Mammary epithelial cell (primary cell): ENCODE measurements at regions not wholly inside any gene's neighbourhood (a gene's known extent, or its start where the extent isn't known, plus 50 kb on each side); places are given as distances from the start of the nearest gene placed in this dataset.

ENCODE experiments used
- EZH2 ChIP-seq: IDR thresholded peaks from 2 replicates; pipeline ENCODE4 v1.6.1; 2012; ENCODE audit warnings: low read length, inconsistent platforms, borderline replicate concordance
- TF ChIP-seq, protein P1 (sequence below), 2 donors: IDR thresholded peaks in 1 of 2; conservative IDR thresholded peaks in 1 of 2; 2 replicates each; pipeline ENCODE4 v1.5.1; 2011 to 2012; ENCODE audit warnings: inconsistent platforms in 2 of 2, low read length in 2 of 2, mild to moderate bottlenecking in 2 of 2, control low read depth in 1 of 2, low read depth in 1 of 2; ENCODE audit not compliant: insufficient read depth in 1 of 2; ENCODE audit errors: extremely low read depth in 1 of 2

DNA sequence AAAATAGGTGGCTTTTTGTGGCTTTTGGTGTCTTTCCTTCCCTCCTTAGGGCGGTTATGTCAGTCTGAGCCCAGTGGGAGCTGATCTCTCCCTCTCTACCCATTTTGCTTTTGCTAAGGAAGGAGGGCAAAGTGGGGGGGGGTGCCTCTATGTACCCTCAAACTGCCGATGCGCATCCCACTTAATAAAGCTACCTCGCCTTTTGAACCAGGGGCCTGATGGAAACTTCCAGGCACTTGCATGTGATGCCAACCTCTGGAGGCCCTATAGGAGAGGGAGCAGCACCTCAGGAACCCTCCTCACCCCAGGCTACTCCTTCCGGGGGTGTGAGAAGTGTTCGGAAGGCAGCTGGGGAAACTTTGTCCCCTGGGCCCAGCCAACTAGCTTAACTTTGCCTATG is 97.0 kb upstream of the HSD17B12 start:
- TF ChIP-seq, protein P1, sequence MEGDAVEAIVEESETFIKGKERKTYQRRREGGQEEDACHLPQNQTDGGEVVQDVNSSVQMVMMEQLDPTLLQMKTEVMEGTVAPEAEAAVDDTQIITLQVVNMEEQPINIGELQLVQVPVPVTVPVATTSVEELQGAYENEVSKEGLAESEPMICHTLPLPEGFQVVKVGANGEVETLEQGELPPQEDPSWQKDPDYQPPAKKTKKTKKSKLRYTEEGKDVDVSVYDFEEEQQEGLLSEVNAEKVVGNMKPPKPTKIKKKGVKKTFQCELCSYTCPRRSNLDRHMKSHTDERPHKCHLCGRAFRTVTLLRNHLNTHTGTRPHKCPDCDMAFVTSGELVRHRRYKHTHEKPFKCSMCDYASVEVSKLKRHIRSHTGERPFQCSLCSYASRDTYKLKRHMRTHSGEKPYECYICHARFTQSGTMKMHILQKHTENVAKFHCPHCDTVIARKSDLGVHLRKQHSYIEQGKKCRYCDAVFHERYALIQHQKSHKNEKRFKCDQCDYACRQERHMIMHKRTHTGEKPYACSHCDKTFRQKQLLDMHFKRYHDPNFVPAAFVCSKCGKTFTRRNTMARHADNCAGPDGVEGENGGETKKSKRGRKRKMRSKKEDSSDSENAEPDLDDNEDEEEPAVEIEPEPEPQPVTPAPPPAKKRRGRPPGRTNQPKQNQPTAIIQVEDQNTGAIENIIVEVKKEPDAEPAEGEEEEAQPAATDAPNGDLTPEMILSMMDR (conservative IDR thresholded peaks at IDR 0.05 in 1 of 2, IDR thresholded peaks at IDR 0.05 in 1 of 2; ENCODE audit: extremely low read depth in 1 of 2, insufficient read depth in 1 of 2, low read depth in 1 of 2, low read length in 2 of 2), result no peak
- TF ChIP-seq EZH2, result no peak
